Epithelial cell of proximal tubule (primary cell): ENCODE measurements at regions not wholly inside any gene's neighbourhood (a gene's known extent, or its start where the extent isn't known, plus 50 kb on each side); places are given as distances from the start of the nearest gene placed in this dataset.

Experiments
- DNase-seq: peaks from one replicate; pipeline ENCODE4 v3.0.0-alpha.2; 2011; ENCODE audit warnings: low read depth
- H3K4me3 ChIP-seq: 2 replicates; pipeline ENCODE4 v1.5.1; 2011; ENCODE audit warnings: low read depth, mild to moderate bottlenecking, low read length
- CTCF ChIP-seq: conservative IDR thresholded peaks from 2 replicates; pipeline ENCODE4 v1.5.1; 2012; ENCODE audit warnings: low read depth, mild to moderate bottlenecking, low read length

DNA sequence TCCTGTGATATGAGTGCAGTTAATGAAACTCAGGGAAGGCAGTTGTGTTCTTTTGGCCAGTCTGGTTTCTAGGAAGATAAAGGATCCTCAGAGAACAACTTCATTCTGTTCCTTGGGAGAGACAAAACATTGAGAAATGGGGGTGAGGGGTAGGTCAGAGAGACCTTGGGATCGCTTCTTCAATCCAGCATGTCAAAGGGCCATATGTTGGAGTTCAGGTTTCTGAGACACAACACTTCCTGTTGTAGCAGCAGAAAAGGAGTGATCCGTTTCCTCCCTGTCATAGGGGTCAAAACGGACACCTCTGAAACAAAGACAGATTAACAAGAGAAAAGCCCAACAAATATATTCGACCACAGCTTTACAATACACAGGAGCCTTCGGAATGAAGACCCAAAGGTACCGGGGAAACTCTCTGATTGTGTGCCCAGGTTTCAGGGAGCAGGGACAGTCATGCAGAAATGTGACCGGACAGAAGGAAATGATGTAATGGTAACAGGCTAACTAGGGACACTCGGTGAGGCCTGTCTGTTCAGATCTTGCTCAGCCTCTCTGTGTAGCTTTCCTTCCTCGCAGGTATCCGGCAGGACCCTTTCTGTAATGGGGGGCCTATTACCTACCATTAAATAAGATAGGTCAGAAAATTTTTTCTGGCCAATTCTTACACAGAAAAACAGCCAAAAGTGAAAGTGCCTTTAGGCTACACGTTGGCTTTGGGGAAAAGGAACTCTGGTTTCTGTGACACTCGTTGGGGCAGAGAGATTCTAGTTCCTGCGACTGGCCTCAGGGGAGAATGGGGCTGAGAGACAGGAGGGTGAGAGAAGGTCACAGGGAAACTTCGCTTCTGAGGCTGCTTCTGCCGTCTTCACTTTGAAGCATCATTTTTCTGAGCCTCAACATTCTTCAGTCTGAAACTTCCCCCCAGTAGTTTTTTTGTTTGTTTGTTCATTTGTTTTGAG is 103.3 kb upstream of the TLR3 start:
- no peak overlapping the region for H3K4me3 ChIP-seq
- no peak for TF ChIP-seq CTCF
- no peak for DNase-seq

DNA sequence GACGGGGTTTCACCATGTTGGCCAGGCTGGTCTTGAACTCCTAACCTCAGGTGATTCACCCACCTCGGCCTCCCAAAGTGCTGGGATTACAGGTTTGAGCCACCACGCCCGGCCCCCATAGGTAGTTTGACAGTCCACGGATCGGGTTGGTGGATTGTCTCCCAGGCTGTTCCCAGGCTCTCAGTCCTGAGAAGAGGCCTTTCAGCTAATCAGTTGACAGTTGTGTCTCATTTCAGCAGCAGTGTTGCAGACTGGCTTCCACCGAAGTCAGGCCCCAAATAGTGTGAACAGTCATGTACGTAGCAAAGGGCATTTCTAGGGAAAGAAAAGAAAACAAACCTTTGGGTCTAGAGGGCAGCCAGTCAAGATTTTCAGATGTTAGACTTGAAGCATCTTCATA is 102.4 kb upstream of the TLR3 start:
- DNase-seq, result no peak
- no peak overlapping the region for H3K4me3 ChIP-seq
- no peak for TF ChIP-seq CTCF

DNA sequence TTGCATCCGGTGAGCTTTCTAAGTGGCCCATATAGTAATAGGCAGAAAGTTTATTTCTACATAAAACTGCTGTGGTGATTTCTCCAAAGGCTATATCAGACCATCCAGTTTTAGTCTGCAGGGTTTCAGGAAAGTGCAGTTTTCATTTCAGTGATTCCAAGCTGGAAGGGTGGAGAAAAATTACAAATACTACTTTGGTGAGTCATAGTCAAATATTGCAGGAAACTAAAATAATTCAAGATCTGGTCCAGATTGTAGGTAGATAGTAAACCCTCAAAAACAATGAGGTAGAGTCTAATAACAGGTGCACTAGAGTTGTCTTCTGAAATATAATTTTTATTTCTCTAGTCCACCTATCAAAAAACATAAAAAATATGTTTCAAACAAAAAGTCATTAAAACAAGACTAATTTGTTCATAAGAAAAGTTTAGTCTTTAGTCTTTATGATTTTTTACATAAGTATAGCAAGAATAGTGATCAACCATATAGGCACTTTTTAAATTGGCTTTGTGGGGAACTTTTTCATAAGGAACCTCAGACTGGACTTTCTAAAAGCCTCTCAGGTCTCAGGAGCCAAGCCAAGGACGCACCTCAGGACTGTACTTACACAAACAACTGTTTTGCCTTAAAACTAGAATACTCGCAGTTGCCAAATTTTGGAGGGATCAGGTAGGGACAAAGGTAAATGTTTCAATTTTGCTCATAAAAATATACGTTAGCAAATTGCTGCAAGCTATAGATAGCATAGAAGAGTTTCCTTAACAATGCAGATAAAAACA is 101.8 kb upstream of the TLR3 start:
- DNase-seq, result no peak
- H3K4me3 ChIP-seq, result no peak overlapping the region
- TF ChIP-seq CTCF, result no peak

GRCh38 chr4:185969657-185970056 is 99.3 kb upstream of the TLR3 start:
- H3K4me3 ChIP-seq, result no peak overlapping the region
- no peak for TF ChIP-seq CTCF
- no peak for DNase-seq

DNA sequence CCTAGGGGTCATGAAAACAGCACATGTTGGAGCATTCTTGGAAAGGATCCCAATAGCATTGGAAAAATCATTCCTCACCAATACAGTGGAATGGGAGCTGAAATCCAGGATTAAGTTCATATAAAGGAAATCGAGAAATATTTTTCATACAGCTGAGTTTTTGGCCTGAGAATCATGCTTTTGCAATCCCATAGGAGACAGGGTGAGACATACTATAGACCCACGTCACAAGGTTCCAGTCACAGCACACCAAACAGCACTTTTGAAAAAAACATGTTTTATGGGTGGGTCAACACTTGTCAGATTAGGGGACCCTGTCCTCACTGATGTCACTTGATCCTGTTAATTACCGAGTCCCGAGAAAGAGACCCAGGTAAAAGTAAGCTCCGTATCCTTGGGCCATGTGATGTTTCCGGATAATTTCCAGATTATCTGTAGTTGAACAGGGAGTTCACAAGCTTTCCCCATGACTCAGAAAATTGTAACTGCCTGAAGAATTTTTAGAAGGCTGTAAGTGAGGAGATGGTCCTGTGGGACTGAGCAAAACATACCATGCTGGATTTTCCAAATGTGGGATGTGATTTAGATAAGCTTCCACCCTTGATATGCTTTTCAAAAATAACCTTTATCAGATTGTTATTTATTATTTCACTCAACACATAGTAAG is 80.9 kb upstream of the TLR3 start:
- no peak overlapping the region for H3K4me3 ChIP-seq
- DNase-seq, result no peak
- TF ChIP-seq CTCF, result no peak

DNA sequence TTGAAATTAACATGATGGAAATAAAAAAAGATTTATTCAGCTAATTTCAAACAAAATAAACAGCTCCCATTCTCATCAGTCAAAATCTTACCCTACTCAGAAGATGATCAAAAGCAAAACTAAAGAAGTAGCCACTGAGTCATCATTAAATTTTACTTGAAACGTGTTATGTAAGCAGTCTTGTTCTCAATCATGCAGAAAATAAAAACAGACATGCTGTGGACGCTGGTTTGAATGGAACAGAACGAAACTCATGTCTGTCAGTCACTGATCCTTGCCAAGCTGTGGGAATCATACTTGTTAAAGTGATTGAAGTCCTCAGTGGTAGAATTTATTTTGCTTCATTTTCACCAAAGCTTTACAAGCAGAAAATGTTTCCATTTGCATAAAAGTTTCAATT is 77.2 kb upstream of the TLR3 start:
- DNase-seq, result peak; percentile 40
- no peak for TF ChIP-seq CTCF
- H3K4me3 ChIP-seq, result no peak overlapping the region
